K562 (cell line): ENCODE measurements at regions not wholly inside any gene's neighbourhood (a gene's known extent, or its start where the extent isn't known, plus 50 kb on each side); places are given as distances from the start of the nearest gene placed in this dataset.

Experiments
- ATAC-seq: fragments of 200-7000 bp; cut with Tn5 transposase; 3 replicates; pipeline ENCODE4 v1.9.1; 2020; ENCODE audit warnings: moderate library complexity
- BruUV-seq: library from RNA; stranded (reverse); fragments of 400-500 nt; replicated peaks from 2 replicates; lab custom pipeline; 2021; lab: Mats Ljungman, UMichigan
- CTCF ChIA-PET: fragments of 300-600 bp; formaldehyde crosslinking; extraction: SDS; loops from one replicate; lab custom pipeline; 2021; ENCODE audit warnings: low intra/inter-chr PET ratio; lab: Yijun Ruan, JAX
- POLR2A ChIA-PET: fragments of 300-600, 350-650 bp; sonication (Branson Sonifier 250); formaldehyde crosslinking; extraction: SDS; loops from one replicate; lab custom pipeline; 2021; ENCODE audit warnings: antibody characterized with exemption, inconsistent platforms; lab: Yijun Ruan, JAX
- DNase-seq, 4 experiments: peaks; one replicate each; pipeline versions ENCODE4 v3.0.0 to v3.0.0-alpha.2; 2011 to 2018; ENCODE audit warnings: low spot score in 3 of 4, mixed read lengths in 3 of 4; ENCODE audit errors: extremely low read depth in 1 of 4
- FAIRE-seq: peaks from 2 replicates; lab custom pipeline; 2011; peaks lifted over from hg19 to GRCh38; lab: Jason Lieb, UNC
- H2AFZ ChIP-seq: 2 replicates; pipeline ENCODE4 v1.6.0; 2011; ENCODE audit warnings: low read depth, low read length, control low read depth, inconsistent platforms
- H3K27ac ChIP-seq: fragments of 200-600 bp; 3 replicates; pipeline ENCODE4 v1.8.0; 2011; ENCODE audit warnings: low read depth, mild to moderate bottlenecking, control low read depth, inconsistent platforms, low read length, moderate library complexity, mixed read lengths; ENCODE audit errors: extremely low read depth
- H3K27me3 ChIP-seq, 2 experiments: fragments of 300-600 bp in 1 of 2; 2 replicates in 1 of 2; 3 replicates in 1 of 2; pipeline versions ENCODE4 v1.6.0 to v1.8.0; 2011; ENCODE audit warnings: inconsistent platforms in 2 of 2, low read length in 2 of 2, mild to moderate bottlenecking in 1 of 2, mixed read lengths in 1 of 2, moderate library complexity in 1 of 2; ENCODE audit not compliant: control insufficient read depth in 2 of 2, insufficient read depth in 2 of 2
- H3K36me3 ChIP-seq: fragments of 300-600 bp; 3 replicates; pipeline ENCODE4 v1.8.0; 2011; ENCODE audit warnings: mild to moderate bottlenecking, low read length, inconsistent platforms; ENCODE audit not compliant: control insufficient read depth, insufficient read depth
- H3K4me1 ChIP-seq, 2 experiments: fragments of 200-600 bp in 1 of 2; replicated peaks in 1 of 2; 2 replicates in 1 of 2; 3 replicates in 1 of 2; pipeline versions ENCODE4 v1.5.1 to v1.8.0; 2011; ENCODE audit warnings: inconsistent platforms in 2 of 2, low read length in 2 of 2, mild to moderate bottlenecking in 1 of 2, mixed read lengths in 1 of 2, moderate library complexity in 1 of 2; ENCODE audit not compliant: control insufficient read depth in 2 of 2, insufficient read depth in 2 of 2
- H3K4me2 ChIP-seq: 2 replicates; pipeline ENCODE4 v1.6.1; 2011; ENCODE audit warnings: low read length, control low read depth, inconsistent platforms, mixed read lengths; ENCODE audit not compliant: insufficient read depth
- H3K4me3 ChIP-seq: fragments of 200-600 bp; sonication (generic), shearing (Covaris generic); 2 replicates; pipeline ENCODE4 v1.5.1; 2016; ENCODE audit warnings: control low read depth, inconsistent platforms
- H3K79me2 ChIP-seq: fragments of 200-600 bp; 3 replicates; pipeline ENCODE4 v1.8.0; 2011; ENCODE audit warnings: low read length, inconsistent platforms; ENCODE audit not compliant: control insufficient read depth, insufficient read depth
- H3K9ac ChIP-seq, 2 experiments: 2 replicates each; pipeline versions ENCODE4 v1.6.0 to v1.6.1; 2011; ENCODE audit warnings: low read depth in 2 of 2, low read length in 2 of 2, control low read depth in 1 of 2, inconsistent platforms in 1 of 2, mild to moderate bottlenecking in 1 of 2, mixed read lengths in 1 of 2; ENCODE audit not compliant: insufficient read depth in 1 of 2
- H3K9me1 ChIP-seq: one replicate; pipeline ENCODE4 v1.6.0; 2011; ENCODE audit warnings: inconsistent platforms, mild to moderate bottlenecking, low read length, moderate library complexity; ENCODE audit not compliant: control insufficient read depth, insufficient read depth
- H3K9me3 ChIP-seq: replicated peaks from 2 replicates; pipeline ENCODE4 v1.5.1; 2011; ENCODE audit warnings: low read depth, low read length, inconsistent platforms; ENCODE audit not compliant: control insufficient read depth, insufficient read depth
- H4K20me1 ChIP-seq: replicated peaks from 2 replicates; pipeline ENCODE4 v1.6.1; 2011; ENCODE audit warnings: low read length, inconsistent platforms, mixed read lengths; ENCODE audit not compliant: control insufficient read depth, insufficient read depth
- ARHGAP35 ChIP-seq: fragments of 450-650 bp; IDR thresholded peaks from 2 replicates; pipeline ENCODE4 v1.6.1; 2018; ENCODE audit not compliant: partially characterized antibody
- C11orf30 ChIP-seq: fragments of 450-650 bp; IDR thresholded peaks from 2 replicates; pipeline ENCODE4 v1.6.1; 2016; ENCODE audit warnings: low read depth, mild to moderate bottlenecking
- ELF4 ChIP-seq: fragments of 450-650 bp; formaldehyde crosslinking; IDR thresholded peaks from 2 replicates; pipeline ENCODE4 v1.4.0; 2022; ENCODE audit warnings: missing genetic modification characterization
- EWSR1 ChIP-seq: fragments of 450-650 bp; IDR thresholded peaks from 2 replicates; pipeline ENCODE4 v1.6.1; 2018; ENCODE audit warnings: borderline replicate concordance, mild to moderate bottlenecking, low read depth, moderate library complexity; ENCODE audit not compliant: partially characterized antibody
- HBP1 ChIP-seq: fragments of 450-650 bp; formaldehyde crosslinking; IDR thresholded peaks from 2 replicates; pipeline ENCODE4 v1.4.0; 2022; ENCODE audit warnings: missing genetic modification characterization
- HIVEP1 ChIP-seq: fragments of 250-450 bp; sonication (Bioruptor Pico); IDR thresholded peaks from 2 replicates; pipeline ENCODE4 v1.4.0; 2020; ENCODE audit warnings: mild to moderate bottlenecking
- MAFF ChIP-seq: IDR thresholded peaks from 2 replicates; pipeline ENCODE4 v1.6.1; 2012; ENCODE audit warnings: low read length, improper control_type of control experiment
- MAFG ChIP-seq: fragments of 450-650 bp; conservative IDR thresholded peaks from 2 replicates; pipeline ENCODE4 v1.6.1; 2016; ENCODE audit warnings: missing genetic modification characterization, missing compliant biosample characterization
- MLLT1 ChIP-seq, 2 experiments: fragments of 450-650 bp; IDR thresholded peaks; 2 replicates each; pipeline ENCODE4 v1.6.1; 2016
- NFE2L1 ChIP-seq: fragments of 450-650 bp; IDR thresholded peaks from 2 replicates; pipeline ENCODE4 v1.6.1; 2016; ENCODE audit warnings: missing genetic modification characterization, low read depth, mild to moderate bottlenecking, missing compliant biosample characterization, moderate library complexity, borderline replicate concordance
- OTX1 ChIP-seq: fragments of 450-650 bp; formaldehyde crosslinking; IDR thresholded peaks from 2 replicates; pipeline ENCODE4 v1.4.0; 2022; ENCODE audit warnings: mild to moderate bottlenecking
- POLR2A ChIP-seq: fragments of 450-650 bp; conservative IDR thresholded peaks from 2 replicates; pipeline ENCODE4 v1.6.1; 2016
- TSC22D4 ChIP-seq: fragments of 450-650 bp; IDR thresholded peaks from 2 replicates; pipeline ENCODE4 v1.6.1; 2016; ENCODE audit warnings: missing genetic modification characterization, missing biosample characterization, control low read depth
- ZBTB26 ChIP-seq: fragments of 450-650 bp; formaldehyde crosslinking; IDR thresholded peaks from 2 replicates; pipeline ENCODE4 v1.4.0; 2022; ENCODE audit warnings: missing genetic modification characterization
- ZNF316 ChIP-seq: fragments of 450-650 bp; IDR thresholded peaks from 2 replicates; pipeline ENCODE4 v1.6.1; 2016
- ZNF583 ChIP-seq: fragments of 250-450 bp; sonication (Bioruptor Pico); IDR thresholded peaks from 2 replicates; pipeline ENCODE4 v1.4.0; 2020
- WGBS: fragments of 100-300 bp; shearing (Covaris generic); methylation state at CpG from one replicate; pipeline ENCODE4 v1.1.6; 2016; ENCODE audit warnings: low coverage, mixed read lengths; ENCODE audit not compliant: insufficient coverage; ENCODE audit errors: missing lambda C conversion rate; 5-methylcytosine and 5-hydroxymethylcytosine counted together
- in situ Hi-C: fragments of 300-500 bp; cut with MboI; formaldehyde crosslinking; loops from 4 replicates; pipeline ENCODE4 v1.15.0; 2018; ENCODE audit warnings: inconsistent platforms, mixed read lengths
- intact Hi-C: fragments of 100-400 bp; cut with micrococcal nuclease; formaldehyde crosslinking; loops from 2 replicates; pipeline ENCODE4 v1.14.2; 2022

DNA sequence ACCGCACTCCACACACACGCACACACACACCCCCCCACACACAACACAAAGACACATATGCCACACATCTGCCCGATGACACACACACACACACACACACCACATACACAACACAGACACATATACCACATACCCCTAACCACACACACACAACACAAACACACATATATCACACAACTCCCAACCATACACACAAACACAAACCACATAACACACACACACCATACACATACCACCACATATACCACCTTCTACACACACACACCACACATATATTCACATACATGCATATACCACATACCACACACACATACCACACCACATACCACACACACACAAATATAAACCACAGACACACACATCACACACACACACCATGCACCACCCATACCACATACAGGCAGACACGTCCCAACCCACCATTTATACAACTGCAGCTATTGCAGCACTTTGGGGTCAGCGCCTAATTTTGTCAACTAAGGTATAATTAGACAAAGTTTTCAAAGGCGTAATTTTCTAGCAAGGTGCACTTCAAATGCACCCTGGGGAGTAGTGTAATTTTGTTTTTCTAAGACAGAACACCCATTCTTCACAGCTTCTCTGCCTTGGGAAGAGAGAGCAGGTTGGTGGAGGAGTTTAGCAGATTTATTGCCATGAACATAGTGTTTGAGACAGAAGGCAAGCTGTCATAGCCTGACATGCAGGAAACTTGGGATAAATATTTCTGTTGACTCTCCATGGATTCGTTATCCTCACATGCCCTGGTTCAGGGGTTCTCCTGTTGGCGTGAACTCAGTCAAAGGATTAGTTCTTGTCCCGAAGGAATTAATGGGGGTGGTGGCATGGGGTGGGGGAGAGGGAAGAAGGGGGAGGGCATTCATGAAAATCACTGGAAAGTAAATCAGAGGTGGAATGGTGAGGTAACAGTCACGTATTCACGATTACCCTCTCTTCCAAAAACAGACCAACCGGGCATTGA lies 416.1 kb downstream of the LPIN1 start:
- no peak overlapping the region for H3K27ac ChIP-seq
- no peak overlapping the region for H2AFZ ChIP-seq
- ATAC-seq = no peak
- H3K9me1 ChIP-seq = no peaks in the 10 kb centered on the region
- BruUV-seq = no TSS peak
- H3K9ac ChIP-seq = no peak overlapping the region
- H4K20me1 ChIP-seq = no peaks in the 10 kb centered on the region
- no peak overlapping the region for H3K4me2 ChIP-seq
- H3K9me3 ChIP-seq = no peaks in the 10 kb centered on the region
- CTCF ChIA-PET = no interaction called here
- POLR2A ChIA-PET = no interaction called here
- no peaks in the 10 kb centered on the region for H3K79me2 ChIP-seq
- 72% methylated on average over 12 of the region's 12 CpGs for WGBS
- DNase-seq = no peak
- in situ Hi-C loops (loop anchor here (25.0 kb wide), 1 partner anchor 550 kb away; the partner anchor contains the start of gene TRIB2), intact Hi-C loops (loop anchor here (10.0 kb wide), 2 partner anchors 108 to 442 kb away; no protein-coding TSS in a partner anchor)
- H3K36me3 ChIP-seq = no peaks in the 10 kb centered on the region
- FAIRE-seq = peak; percentile 15
- peaks cover 0 to 2% of the 10 kb centered on the region in 2 experiments; a peak in 1 of 5 replicates for H3K4me1 ChIP-seq
- TF ChIP-seq MAFF (peak; percentile 11; the same call in 1 of the 2 replicates), EWSR1 (no peak), ELF4 (CRISPR knock-in tag) (0 out of 2 replicates have a peak, but pooled peaks have one; percentile 64), NFE2L1 (tag) (no peak), POLR2A (no peak), ARHGAP35 (peak; percentile 36), C11orf30 (peak; percentile 74), OTX1 (CRISPR knock-in tag) (peak; percentile 58; the same call in 1 of the 2 replicates), ZNF316 (peak; percentile 56), ZBTB26 (peak; percentile 66; the same call in 1 of the 2 replicates), HIVEP1 (CRISPR knock-in tag) (no peak), HBP1 (CRISPR knock-in tag) (0 out of 2 replicates have a peak, but pooled peaks have one; percentile 67), ZNF583 (CRISPR knock-in tag) (no peak), MAFG (peak; percentile 49), TSC22D4 (tag) (0 out of 2 replicates have a peak, but pooled peaks have one; percentile 13), MLLT1 (IDR thresholded peaks at IDR 0.05) (peak in 1 of 2 experiments; percentile 56; a peak in 1 of 4 replicates)
- no peak overlapping the region for H3K4me3 ChIP-seq
- H3K27me3 ChIP-seq = no peaks in the 10 kb centered on the region
